AG20443 (cell line): ENCODE measurements at regions not wholly inside any gene's neighbourhood (a gene's known extent, or its start where the extent isn't known, plus 50 kb on each side); places are given as distances from the start of the nearest gene placed in this dataset.

Experiments
- DNase-seq: peaks from one replicate; pipeline ENCODE4 v3.0.0; 2012; ENCODE audit warnings: low spot score, mixed read lengths

- DNase-seq, result peak; percentile 38
These were observed 163.3 kb upstream of the AKR1E2 start for GRCh38 chr10:4662576-4663161.

GRCh38 chr10:4661511-4662255, 164.3 kb upstream of the AKR1E2 start:
- peak; percentile 14 for DNase-seq

- no peak for DNase-seq
These were observed 167.2 kb upstream of the AKR1E2 start for GRCh38 chr10:4658777-4659176.

- DNase-seq, result peak; percentile 58
These were observed 169.3 kb upstream of the AKR1E2 start for GRCh38 chr10:4656576-4657194.

- no peak for DNase-seq
These were observed 170.1 kb upstream of the AKR1E2 start for GRCh38 chr10:4655879-4656278.

- DNase-seq, result no peak
These were observed 170.6 kb upstream of the AKR1E2 start for GRCh38 chr10:4655406-4655805.

- DNase-seq, result no peak
These were observed 171.5 kb upstream of the AKR1E2 start for GRCh38 chr10:4654496-4654895.

- DNase-seq, result no peak
These were observed 172.8 kb upstream of the AKR1E2 start for GRCh38 chr10:4653160-4653559.

GRCh38 chr10:4652111-4653010, 173.6 kb upstream of the AKR1E2 start:
- DNase-seq, result no peak

- no peak for DNase-seq
These were observed 174.5 kb upstream of the AKR1E2 start for GRCh38 chr10:4651404-4652037.

GRCh38 chr10:4650582-4650981, 175.4 kb upstream of the AKR1E2 start:
- DNase-seq, result peak; percentile 74

GRCh38 chr10:4649886-4650508, 176.0 kb upstream of the AKR1E2 start:
- peak; percentile 22 for DNase-seq

- DNase-seq, result no peak
These were observed 176.5 kb upstream of the AKR1E2 start for GRCh38 chr10:4649471-4649870.

- DNase-seq, result no peak
These were observed 177.0 kb upstream of the AKR1E2 start for GRCh38 chr10:4648999-4649398.

GRCh38 chr10:4647109-4647785, 178.8 kb upstream of the AKR1E2 start:
- DNase-seq, result no peak

- DNase-seq, result no peak
These were observed 179.5 kb upstream of the AKR1E2 start for GRCh38 chr10:4646547-4646946.

- DNase-seq, result no peak
These were observed 180.2 kb upstream of the AKR1E2 start for GRCh38 chr10:4645836-4646235.

GRCh38 chr10:4643471-4643870, 182.5 kb upstream of the AKR1E2 start:
- no peak for DNase-seq

GRCh38 chr10:4639960-4640359, 186.0 kb upstream of the AKR1E2 start:
- peak; percentile 24 for DNase-seq

- no peak for DNase-seq
These were observed 187.9 kb upstream of the AKR1E2 start for GRCh38 chr10:4638099-4638498.

- no peak for DNase-seq
These were observed 188.3 kb upstream of the AKR1E2 start for GRCh38 chr10:4637657-4638056.
